Coronary artery (tissue), 2 donors: ENCODE measurements at regions not wholly inside any gene's neighbourhood (a gene's known extent, or its start where the extent isn't known, plus 50 kb on each side); places are given as distances from the start of the nearest gene placed in this dataset.

Experiments
- DNase-seq: peaks from one replicate; pipeline ENCODE4 v3.0.0-alpha.2; 2017; ENCODE audit warnings: low spot score
- H3K27ac ChIP-seq, 2 donors: fragments of 200-600 bp; sonication (generic); one replicate each; pipeline ENCODE4 v1.5.1; 2016 to 2019
- H3K4me3 ChIP-seq: fragments of 200-600 bp; sonication (generic); 2 replicates; pipeline ENCODE4 v1.5.1; 2016; ENCODE audit warnings: mild to moderate bottlenecking, moderate library complexity
- TF ChIP-seq, protein P1 (sequence below): fragments of 200-600 bp; sonication (generic); IDR thresholded peaks from one replicate; pipeline ENCODE4 v1.5.1; 2019; ENCODE audit warnings: antibody characterized with exemption

DNA sequence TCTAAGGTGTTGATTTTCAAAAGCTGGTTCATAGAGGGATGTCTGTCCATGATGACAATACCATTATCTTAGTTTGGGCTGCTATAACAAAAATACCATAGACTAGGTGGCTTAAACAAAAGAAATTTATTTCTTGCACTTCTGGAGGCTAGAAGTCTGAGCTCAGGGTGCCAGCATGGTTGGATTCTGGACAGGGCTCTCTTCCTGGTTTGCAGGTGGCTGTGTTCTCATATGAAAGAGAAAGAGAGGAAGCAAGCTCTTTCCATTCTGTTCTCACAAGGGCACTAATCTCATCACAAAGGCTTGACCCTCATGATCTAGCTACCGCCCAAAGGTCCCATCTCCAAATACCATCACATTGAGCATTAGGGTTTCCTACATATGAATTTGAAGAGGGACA is 144.5 kb upstream of the SLC24A3 start:
- TF ChIP-seq, protein P1, sequence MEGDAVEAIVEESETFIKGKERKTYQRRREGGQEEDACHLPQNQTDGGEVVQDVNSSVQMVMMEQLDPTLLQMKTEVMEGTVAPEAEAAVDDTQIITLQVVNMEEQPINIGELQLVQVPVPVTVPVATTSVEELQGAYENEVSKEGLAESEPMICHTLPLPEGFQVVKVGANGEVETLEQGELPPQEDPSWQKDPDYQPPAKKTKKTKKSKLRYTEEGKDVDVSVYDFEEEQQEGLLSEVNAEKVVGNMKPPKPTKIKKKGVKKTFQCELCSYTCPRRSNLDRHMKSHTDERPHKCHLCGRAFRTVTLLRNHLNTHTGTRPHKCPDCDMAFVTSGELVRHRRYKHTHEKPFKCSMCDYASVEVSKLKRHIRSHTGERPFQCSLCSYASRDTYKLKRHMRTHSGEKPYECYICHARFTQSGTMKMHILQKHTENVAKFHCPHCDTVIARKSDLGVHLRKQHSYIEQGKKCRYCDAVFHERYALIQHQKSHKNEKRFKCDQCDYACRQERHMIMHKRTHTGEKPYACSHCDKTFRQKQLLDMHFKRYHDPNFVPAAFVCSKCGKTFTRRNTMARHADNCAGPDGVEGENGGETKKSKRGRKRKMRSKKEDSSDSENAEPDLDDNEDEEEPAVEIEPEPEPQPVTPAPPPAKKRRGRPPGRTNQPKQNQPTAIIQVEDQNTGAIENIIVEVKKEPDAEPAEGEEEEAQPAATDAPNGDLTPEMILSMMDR: no peak
- Histone ChIP-seq H3K4me3 (no peak overlapping the region), H3K27ac (no peak overlapping the region)
- no peak for DNase-seq

DNA sequence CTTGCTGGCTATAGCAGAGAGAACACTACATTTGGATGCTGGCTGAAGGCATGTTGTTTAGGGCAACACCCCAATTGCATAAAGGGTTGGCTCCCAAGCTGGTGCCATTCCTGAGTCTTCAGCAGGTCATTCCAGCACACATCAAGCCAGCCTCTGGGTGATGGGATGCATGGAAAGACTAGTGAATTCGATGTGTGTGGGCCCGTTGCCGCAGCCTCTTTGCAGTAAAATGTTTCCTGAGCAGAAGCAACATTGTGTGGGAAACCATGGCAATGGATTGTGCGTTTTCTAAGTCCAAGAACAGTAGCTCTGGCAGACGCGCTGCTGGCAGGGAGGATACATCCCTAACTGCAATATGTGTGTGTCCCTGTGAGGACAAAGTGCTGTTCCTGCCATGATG is 142.4 kb upstream of the SLC24A3 start:
- no peak for DNase-seq
- TF ChIP-seq, protein P1: no peak
- H3K27ac ChIP-seq: no peak overlapping the region

DNA sequence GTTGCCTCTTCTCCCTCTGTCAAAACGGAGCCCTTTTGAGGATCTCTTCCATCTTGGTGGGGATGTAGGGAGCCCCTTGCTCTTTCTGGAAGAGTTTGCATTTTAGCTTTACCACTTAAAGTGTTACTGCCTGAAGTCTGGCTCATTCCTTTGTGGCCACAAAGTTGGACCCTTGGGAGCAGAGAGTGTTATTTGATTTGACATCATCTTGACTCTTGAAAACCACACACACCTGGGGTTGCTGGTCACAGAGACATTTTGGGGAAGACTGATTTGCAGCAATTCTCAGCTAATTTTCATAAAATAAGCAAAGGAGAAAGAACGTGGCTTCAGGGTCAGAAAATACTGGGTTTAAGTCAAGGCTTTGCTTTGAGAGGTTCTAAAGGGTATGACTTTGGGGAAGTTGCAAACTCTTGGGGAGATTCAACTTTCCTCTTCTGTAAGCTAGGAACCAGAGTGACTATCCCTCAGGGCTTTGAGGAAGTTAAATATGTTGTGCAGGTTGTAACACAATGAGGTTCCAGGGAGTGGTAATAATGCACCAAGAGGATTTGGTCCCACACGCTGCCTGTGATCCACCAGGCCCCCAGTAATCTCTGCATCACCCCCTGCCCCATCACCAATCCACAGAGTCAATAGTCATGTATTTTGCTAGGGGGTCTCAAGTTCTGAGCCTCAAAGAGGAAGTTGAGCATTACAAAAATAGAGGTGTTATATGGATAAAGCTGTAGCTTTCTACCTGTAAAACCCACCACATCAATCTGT is 141.6 kb upstream of the SLC24A3 start:
- Histone ChIP-seq H3K4me3 (no peak overlapping the region), H3K27ac (no peak overlapping the region)
- DNase-seq: no peak
- TF ChIP-seq, protein P1: no peak

More for the DNA sequence above, 142.4 kb upstream of the SLC24A3 start:
- no peak overlapping the region for H3K4me3 ChIP-seq

DNA sequence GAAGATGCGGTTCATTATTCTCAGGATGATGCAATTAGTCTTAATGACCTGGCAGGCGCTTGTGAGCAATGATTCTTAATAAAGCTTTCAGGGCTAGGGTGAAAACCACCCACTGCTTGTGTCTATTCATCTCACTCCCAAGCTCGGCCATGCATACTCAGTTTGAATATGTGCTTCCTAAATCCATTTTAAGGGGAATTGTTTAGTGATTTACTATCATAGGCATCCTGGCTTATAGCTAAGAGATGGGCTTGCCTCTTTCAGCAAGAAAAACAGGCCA is 141.1 kb upstream of the SLC24A3 start:
- no peak for DNase-seq
- no peak overlapping the region for H3K27ac ChIP-seq
- no peak overlapping the region for H3K4me3 ChIP-seq
- TF ChIP-seq, protein P1: no peak

- no peak overlapping the region for H3K4me3 ChIP-seq
- DNase-seq: no peak
- no peak overlapping the region for H3K27ac ChIP-seq
- TF ChIP-seq, protein P1: no peak
Observed at GRCh38 chr20:19071902-19072498, 140.4 kb upstream of the SLC24A3 start.

GRCh38 chr20:19072988-19073387 is 139.5 kb upstream of the SLC24A3 start:
- Histone ChIP-seq H3K4me3 (no peak overlapping the region), H3K27ac (no peak overlapping the region)
- no peak for DNase-seq
- TF ChIP-seq, protein P1: no peak

DNA sequence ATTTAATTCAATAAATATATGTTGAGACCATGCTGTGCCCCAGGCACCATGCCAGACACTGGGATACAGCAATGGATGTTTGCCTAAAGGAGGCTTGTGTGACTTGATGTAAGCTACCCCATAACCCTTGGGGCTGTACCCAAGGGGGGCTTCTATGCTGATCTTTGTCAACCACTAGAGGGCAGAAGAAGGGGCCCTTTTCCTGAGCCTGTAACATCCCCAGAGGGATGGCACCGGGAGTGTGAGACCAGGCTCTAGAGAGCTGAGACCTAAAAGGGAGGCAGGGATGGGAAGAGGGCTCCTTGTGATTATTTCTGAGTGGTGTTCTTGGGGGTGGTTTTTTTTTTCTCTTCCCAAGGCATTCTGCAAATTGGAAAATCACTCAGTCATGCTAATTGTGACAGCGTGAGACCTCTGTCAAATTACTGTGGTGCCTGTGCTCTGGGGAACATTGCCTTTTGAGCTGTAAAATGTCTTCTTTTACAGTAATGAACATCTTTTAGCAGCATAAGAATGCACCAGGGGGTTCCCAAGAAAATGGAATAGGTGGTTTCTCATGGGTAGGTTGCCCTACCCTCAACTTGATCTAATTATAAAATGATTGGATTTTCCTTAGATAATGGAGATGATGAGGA is 138.7 kb upstream of the SLC24A3 start:
- no peak for DNase-seq
- H3K4me3 ChIP-seq: no peak overlapping the region

More for the DNA sequence above, 138.7 kb upstream of the SLC24A3 start:
- H3K27ac ChIP-seq: no peak overlapping the region
- TF ChIP-seq, protein P1: no peak
